Choroid plexus epithelial cell (primary cell): ENCODE measurements at regions not wholly inside any gene's neighbourhood (a gene's known extent, or its start where the extent isn't known, plus 50 kb on each side); places are given as distances from the start of the nearest gene placed in this dataset.

Experiments used
- DNase-seq: peaks from one replicate; pipeline ENCODE4 v3.0.0-alpha.2; 2010; ENCODE audit warnings: low read depth
- H3K4me3 ChIP-seq: 2 replicates; pipeline ENCODE4 v1.5.1; 2011; ENCODE audit warnings: low read depth, mild to moderate bottlenecking, control low read depth, low read length, moderate library complexity
- CTCF ChIP-seq: conservative IDR thresholded peaks from 2 replicates; pipeline ENCODE4 v1.5.1; 2011; ENCODE audit warnings: low read depth, mild to moderate bottlenecking, control low read depth, inconsistent platforms, low read length, moderate library complexity

GRCh38 chr13:106678646-106679418 is 110.9 kb upstream of the ARGLU1 start:
- DNase-seq = no peak
- no peak overlapping the region for H3K4me3 ChIP-seq
- no peak for TF ChIP-seq CTCF

DNA sequence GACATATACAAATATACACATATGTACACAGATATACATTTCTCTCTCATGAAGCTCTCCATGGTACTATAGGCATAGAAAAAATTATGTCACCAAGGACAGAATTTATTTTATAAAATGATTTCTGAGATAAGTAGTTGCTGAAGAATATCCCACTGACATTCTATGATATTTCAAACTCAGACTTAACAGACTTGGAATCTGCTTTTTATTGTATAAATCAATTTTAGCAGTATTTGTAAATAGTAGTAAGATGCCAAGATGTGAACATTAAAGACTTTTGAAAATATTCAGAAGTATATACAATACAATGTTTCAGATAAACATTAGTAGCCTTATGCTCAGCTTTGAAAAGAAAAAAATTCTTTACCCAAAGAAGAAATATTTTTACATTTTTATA is 107.4 kb upstream of the ARGLU1 start:
- DNase-seq = no peak
- TF ChIP-seq CTCF = no peak
- no peak overlapping the region for H3K4me3 ChIP-seq

DNA sequence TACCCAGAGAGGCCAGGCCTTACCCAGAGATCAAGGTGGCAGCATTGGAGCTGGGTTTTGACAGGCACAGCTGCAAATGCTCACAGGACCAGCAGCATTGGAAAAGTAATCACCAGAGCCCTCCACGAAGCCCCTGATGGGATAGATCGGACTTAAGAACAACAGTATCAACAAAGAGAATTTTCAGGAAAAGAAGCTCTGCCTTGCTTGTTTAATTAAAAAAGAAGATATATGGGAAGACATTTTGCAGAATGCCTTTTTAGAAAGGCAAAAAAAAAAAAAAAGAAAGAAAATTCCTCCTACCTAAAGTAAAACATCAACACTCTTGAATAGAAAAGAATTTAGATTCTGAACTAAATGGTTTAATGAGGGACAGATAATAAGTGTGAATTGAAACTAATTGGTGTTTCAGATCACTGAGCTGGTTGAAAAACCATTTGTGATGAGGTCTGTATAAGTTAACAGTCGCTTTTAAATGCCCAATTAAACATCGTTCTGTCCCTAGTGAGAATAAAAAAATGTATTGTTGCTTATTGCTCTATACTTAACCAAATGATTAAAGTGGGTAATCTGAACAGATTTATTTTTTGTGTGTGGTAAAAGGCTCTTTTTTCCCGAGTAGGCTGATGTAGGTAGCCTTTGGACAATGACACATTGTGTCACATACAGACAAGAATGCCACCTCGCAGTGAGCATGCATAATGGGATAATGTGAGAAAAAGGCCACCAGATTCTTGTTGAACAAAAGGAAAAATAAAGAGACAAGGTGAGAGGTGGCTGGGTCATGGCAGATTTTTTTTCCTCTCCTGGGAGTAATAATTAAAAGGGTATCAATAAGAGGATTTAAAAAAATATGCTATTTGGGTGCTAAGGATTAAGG is 93.0 kb upstream of the ARGLU1 start:
- no peak for TF ChIP-seq CTCF

GRCh38 chr13:106657104-106657503 is 89.2 kb upstream of the ARGLU1 start:
- DNase-seq = no peak
- no peak for TF ChIP-seq CTCF
- H3K4me3 ChIP-seq = no peak overlapping the region

More for the DNA sequence above, 93.0 kb upstream of the ARGLU1 start:
- DNase-seq = no peak
- H3K4me3 ChIP-seq = no peak overlapping the region

DNA sequence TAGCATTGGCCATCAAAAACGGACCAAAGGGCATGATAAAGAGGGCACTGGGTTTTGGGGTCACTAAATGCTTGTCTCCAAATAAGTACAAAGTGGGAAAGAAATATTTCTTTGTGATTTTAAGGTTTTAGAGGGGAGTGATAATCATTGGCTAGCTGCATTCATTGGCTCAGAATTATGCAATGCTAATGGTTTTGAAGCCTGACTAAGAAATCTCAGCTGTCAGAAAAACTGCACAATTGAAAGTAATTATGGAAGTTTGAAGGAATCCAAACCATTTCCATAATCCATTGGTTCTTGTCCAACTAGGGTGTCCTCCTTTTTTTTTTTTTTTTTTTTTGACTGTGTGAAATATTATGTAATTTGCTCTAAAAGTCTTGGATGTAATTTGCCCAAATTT is 88.2 kb upstream of the ARGLU1 start:
- H3K4me3 ChIP-seq = no peak overlapping the region
- DNase-seq = no peak
- no peak for TF ChIP-seq CTCF

- DNase-seq = no peak
- TF ChIP-seq CTCF = no peak
- no peak overlapping the region for H3K4me3 ChIP-seq
Observed at GRCh38 chr13:106651442-106651841, 83.5 kb upstream of the ARGLU1 start.
